Inflammatory macrophage (primary cell): ENCODE measurements at regions not wholly inside any gene's neighbourhood (a gene's known extent, or its start where the extent isn't known, plus 50 kb on each side); places are given as distances from the start of the nearest gene placed in this dataset.

ENCODE experiments used
- DNase-seq, 2 donors: peaks; one replicate each; pipeline ENCODE4 v3.0.0-alpha.2; 2020 to 2022

- peak; percentile 41 to 47 for DNase-seq
Measured at GRCh38 chr16:79439901-79440300, 160.6 kb downstream of the MAF start.

GRCh38 chr16:79437764-79438751, 162.5 kb downstream of the MAF start:
- DNase-seq = peak; percentile 70 to 84

GRCh38 chr16:79436885-79437284, 163.7 kb downstream of the MAF start:
- DNase-seq = peak in 1 of 2 donors; percentile 33

GRCh38 chr16:79434771-79435170, 165.8 kb downstream of the MAF start:
- no peak for DNase-seq

DNA sequence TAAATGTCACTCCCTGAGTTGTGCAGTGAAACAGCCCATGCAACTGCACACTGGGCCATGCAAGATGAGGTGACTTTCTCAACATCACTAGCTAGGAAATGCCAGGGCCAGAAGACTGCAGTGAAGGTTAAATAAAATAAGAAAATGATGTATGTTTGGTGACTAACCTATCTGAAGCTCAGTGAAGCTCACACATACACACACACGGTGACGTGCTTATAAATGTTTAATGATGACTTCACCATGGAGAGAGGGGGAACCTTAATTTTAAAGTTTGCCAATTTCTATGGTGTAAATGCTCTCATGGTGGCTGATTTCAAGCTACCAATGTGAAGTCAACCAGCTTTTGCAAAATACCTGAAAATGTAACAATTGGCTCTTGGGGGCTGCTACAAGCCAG, 166.4 kb downstream of the MAF start:
- DNase-seq = no peak

DNA sequence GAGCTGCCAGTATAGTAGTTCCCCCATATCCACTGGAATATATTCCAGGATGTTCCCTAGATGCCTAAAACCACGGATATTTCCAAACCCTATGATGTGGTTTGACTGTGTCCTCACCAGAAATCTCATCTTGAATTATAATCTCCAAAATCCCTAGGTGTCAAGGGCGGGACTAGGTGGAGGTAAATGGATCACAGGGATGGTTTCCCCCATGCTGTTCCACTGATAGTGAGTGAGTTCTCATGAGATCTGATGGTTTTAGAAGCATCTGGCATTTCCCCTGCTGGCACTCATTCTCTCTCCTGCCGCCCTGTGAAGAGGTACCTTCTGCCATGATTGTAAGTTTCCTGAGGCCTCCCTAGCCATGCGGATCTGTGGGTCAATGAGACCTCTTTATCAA, 168.6 kb downstream of the MAF start:
- DNase-seq = no peak

DNA sequence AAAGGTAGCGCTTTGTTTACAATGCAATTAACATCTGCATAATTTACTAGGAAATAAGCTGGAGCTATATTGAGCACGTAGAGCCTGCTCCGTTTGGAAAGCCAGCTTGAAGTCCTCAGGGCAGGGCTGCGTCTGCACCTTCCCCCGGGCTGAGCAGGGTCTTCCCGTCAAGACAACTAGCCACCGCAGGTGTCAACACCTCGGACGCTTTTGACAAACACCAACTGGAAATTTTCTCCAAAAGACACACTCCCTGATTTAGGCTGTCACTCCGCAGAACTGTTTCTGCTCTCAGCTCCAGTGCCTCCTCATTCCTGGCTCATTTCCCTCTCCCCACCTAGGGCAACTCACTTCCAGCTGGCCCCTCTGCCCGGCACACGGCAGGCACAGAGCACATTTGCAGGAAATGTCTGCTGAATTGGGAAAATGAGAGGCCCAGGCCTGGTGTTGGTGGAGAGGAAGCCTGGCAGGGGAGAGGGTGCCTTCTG, 170.3 kb downstream of the MAF start:
- DNase-seq = no peak

- no peak for DNase-seq
Measured at GRCh38 chr16:79429381-79430190, 171.0 kb downstream of the MAF start.

DNA sequence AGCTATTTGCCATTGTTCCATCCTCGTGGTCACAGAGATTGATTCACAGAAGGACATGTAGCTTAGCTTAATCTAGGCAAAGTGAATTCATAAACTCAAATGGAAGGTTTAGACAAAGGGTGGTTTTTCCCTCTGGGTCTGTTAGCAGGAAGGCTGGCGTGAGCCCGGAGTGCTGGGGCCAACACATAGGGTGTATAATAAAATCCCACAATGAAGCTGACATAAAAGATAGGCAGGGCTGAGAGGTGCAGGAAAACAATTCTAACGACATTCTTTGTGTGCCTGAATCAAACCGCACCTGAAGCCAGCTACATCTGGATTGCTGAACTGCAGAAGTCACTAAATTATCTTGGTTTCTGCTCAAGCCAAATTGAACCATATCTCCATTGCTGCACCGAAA, 173.9 kb downstream of the MAF start:
- no peak for DNase-seq

GRCh38 chr16:79422064-79422463, 178.5 kb downstream of the MAF start:
- DNase-seq = peak in 1 of 2 donors; percentile 35

DNA sequence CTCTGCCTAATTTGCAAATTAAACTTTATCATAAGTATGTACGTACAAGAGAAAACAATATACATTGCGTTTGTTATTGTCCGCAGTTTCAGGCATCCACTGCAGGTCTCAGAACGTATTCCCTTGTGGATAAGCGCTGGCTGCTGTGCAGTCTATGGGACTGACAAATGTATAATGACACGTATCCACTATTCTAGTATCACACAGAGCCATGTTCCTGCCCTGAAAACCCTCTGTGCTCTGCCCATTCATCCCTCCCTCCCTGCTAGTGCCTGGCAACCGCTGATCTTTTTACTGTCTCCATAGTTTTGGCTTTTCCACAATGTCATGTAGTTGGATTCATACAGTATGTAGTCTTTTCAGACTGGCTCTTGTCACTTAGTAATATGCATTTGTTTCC, 179.4 kb downstream of the MAF start:
- DNase-seq = no peak

GRCh38 chr16:79420493-79420892, 180.0 kb downstream of the MAF start:
- no peak for DNase-seq

GRCh38 chr16:79419148-79419547, 181.4 kb downstream of the MAF start:
- DNase-seq = peak; percentile 74 to 84

- DNase-seq = no peak
Measured at GRCh38 chr16:79417601-79418008, 182.9 kb downstream of the MAF start.

DNA sequence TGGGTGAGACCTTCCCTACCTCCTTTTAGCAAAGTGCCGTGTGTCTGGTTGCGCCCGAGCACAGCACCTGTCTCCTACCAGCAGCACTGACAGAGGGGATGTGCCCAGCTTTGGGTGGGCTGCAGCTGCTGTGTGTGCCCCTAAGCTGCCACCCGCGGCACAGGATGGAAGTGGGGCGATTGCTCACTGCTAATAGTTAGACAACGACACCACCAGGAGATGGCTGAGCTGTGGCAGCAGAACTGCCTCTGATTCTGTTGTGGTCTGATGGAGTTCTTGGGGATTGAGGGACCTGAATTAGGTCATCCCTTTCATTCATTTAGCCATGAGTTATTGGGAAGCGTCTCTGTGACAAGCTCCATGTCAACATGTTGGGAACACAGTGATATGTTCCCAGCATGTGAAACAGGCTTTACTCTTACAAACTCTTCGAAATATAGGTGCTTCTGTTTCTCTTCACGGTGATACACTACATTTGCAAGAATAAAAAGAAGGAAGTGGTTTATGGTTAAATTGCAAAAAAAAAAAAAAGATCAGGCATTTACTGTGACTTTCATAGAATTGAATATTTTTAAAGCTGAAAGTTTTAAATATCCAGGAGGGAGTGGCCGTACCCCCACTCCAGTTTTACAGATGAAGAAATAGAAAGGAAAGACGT, 184.4 kb downstream of the MAF start:
- DNase-seq = peak in 1 of 2 donors; percentile 33

DNA sequence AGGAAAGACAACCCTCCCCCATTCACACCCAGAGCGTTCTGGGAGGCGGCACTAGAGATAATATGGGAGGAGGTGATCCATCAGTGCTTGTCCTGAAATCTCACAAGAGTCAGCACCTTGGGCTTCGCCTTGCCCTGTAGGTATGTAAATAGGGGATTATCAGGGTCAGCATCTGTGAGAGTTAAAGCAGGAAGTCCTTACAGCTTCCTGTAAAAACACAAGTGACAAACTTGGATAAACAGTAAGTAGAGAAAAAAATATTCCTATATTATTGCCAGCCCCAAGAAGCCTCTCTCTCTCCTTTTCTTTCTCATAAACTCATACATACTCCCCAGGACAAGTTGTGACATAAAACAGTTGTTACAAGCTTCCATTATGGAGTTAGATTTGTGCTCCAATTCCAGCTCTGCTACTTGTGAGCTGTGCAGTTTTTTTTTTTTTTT, 187.7 kb downstream of the MAF start:
- DNase-seq = no peak

- no peak for DNase-seq
Measured at GRCh38 chr16:79411805-79412204, 188.7 kb downstream of the MAF start.

DNA sequence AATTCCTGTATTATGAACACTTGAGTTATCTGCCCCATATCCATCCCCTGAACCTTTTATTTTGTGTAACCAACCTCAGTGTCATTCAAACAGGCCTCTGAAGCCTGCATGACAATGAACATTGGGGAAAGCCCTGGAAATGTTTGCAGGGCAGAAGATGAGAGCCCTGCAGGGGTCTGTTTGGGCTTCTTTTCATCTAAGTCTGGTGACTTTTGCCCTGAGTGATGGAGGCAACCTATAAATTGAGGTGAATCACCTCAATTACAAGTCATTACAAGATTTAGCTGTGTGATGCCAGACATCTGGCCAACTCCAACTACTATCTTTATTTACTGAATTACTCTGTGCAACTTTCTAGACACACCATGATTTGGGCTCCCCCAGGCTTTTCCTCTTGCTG, 189.2 kb downstream of the MAF start:
- no peak for DNase-seq

DNA sequence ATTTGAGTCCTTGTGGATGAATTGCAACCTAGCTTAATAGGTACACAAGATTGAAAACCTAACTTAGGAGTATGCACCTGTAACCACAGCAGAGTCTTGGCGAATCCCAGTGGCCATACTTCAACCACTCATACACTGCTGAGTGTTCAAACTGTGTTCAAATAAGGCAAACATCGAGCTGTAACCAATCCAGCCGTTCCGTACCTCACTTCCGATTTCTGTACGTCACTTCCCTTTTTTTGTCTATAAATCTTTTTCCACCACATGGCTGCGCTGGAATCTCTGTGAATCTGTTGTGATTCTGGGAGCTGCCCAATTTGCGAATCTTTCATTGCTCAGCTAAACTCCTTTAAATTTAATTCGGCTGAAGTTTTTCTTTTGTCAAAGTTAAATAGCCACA, 190.6 kb downstream of the MAF start:
- peak; percentile 45 to 49 for DNase-seq

GRCh38 chr16:79408355-79408754, 192.2 kb downstream of the MAF start:
- DNase-seq = no peak

GRCh38 chr16:79407461-79408135, 192.9 kb downstream of the MAF start:
- no peak for DNase-seq

- DNase-seq = no peak
Measured at GRCh38 chr16:79407005-79407404, 193.5 kb downstream of the MAF start.
